Adrenal gland (tissue), 9 donors: ENCODE measurements at regions not wholly inside any gene's neighbourhood (a gene's known extent, or its start where the extent isn't known, plus 50 kb on each side); places are given as distances from the start of the nearest gene placed in this dataset.

Source experiments
- DNase-seq, 7 donors: peaks; one replicate each; pipeline ENCODE4 v3.0.0-alpha.2; 2019 to 2020
- H3K27ac ChIP-seq, 5 donors: fragments of 200-600 bp; sonication (generic) in 4 of 5; 1 replicate in 3 of 5; 2 replicates in 2 of 5; pipeline versions ENCODE4 v1.5.1 to v1.8.0; 2016 to 2020; ENCODE audit warnings: mild to moderate bottlenecking in 1 of 5
- H3K27me3 ChIP-seq: fragments of 200-600 bp; 2 replicates; pipeline ENCODE4 v1.8.0; 2021
- H3K36me3 ChIP-seq, 2 donors: fragments of 200-600 bp; replicated peaks in 1 of 2; 1 replicate in 1 of 2; 2 replicates in 1 of 2; pipeline versions ENCODE4 v1.5.1 to v1.8.0; 2018 to 2022
- H3K4me1 ChIP-seq, 2 donors: fragments of 200-600 bp; replicated peaks in 1 of 2; 1 replicate in 1 of 2; 2 replicates in 1 of 2; pipeline versions ENCODE4 v1.5.1 to v1.8.0; 2018 to 2021
- H3K4me3 ChIP-seq, 4 donors: fragments of 200-600 bp; sonication (generic) in 3 of 4; one replicate each; pipeline ENCODE4 v1.5.1; 2016 to 2018
- H3K9me3 ChIP-seq, 3 donors: fragments of 200-600 bp; sonication (generic) in 1 of 3; replicated peaks in 1 of 3; 1 replicate in 2 of 3; 2 replicates in 1 of 3; pipeline versions ENCODE4 v1.5.1 to v1.8.0; 2016 to 2021
- POLR2A ChIP-seq, 2 donors: fragments of 450-650 bp; IDR thresholded peaks; one replicate each; pipeline ENCODE4 v1.6.1; 2017; ENCODE audit warnings: antibody characterized with exemption in 2 of 2, mild to moderate bottlenecking in 2 of 2, moderate library complexity in 1 of 2
- WGBS, 4 donors: extraction: QIAGEN DNeasy Blood & Tissue Kit in 2 of 4; methylation state at CpG; one replicate each; pipeline versions ENCODE4 v1.1.5 to v1.1.7; 2013 to 2017; 5-methylcytosine and 5-hydroxymethylcytosine counted together
- intact Hi-C, 2 donors: fragments of 100-400 bp; cut with DNase I; formaldehyde crosslinking; loops; one replicate each; pipeline versions ENCODE4 v1.14.1 to v1.15.0; 2022 to 2023
- TF ChIP-seq, protein P1 (sequence below), 6 experiments: fragments of 450-650 bp in 4 of 6; fragments of 200-600 bp in 2 of 6; sonication (generic) in 1 of 6; IDR thresholded peaks; 1 replicate in 5 of 6; 2 replicates in 1 of 6; pipeline versions ENCODE4 v1.5.1 to v1.8.0; 2016 to 2021; ENCODE audit warnings: antibody characterized with exemption in 6 of 6, mild to moderate bottlenecking in 2 of 6, moderate library complexity in 1 of 6
- donor health status: healthy with polysubstance abuse.
- donor health status: Bipolar disorder and iron deficiency.
- donor health status: DM: yes; HTN: yes; CAD: no.
- donor health status: DM: no; HTN: no; CAD: no.
- donor health status: DM: no; HTN: no; CAD: no.

DNA sequence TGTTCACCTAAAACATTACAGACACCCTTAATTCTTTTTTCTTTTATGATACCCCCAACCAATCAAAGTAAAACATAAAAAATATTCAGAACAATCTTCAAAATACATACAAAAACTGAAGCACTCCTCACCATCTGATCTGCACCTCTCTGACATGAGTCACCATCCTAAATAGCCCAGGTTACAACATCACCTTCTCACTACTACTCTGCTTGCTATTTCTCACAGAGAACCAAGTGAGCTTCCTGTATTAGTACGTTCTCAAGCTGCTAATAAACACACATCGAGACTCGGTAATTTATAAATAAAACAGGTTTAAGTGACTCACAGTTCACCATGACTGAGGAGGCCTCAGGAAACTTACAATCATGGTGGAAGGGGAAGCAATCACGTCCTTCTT lies 183.5 kb downstream of the CBLN2 start:
- Histone ChIP-seq H3K36me3 (no peaks in the 10 kb centered on the region), H3K4me1 (no peaks in the 10 kb centered on the region), H3K9me3 (no peaks in the 10 kb centered on the region), H3K4me3 (no peak overlapping the region), H3K27ac (no peak overlapping the region), H3K27me3 (no peaks in the 10 kb centered on the region)
- WGBS, 4 donors = 59 to 67% (median 63%) methylated on average over 4 of the region's 4 CpGs
- DNase-seq = no peak
- TF ChIP-seq, protein P1, sequence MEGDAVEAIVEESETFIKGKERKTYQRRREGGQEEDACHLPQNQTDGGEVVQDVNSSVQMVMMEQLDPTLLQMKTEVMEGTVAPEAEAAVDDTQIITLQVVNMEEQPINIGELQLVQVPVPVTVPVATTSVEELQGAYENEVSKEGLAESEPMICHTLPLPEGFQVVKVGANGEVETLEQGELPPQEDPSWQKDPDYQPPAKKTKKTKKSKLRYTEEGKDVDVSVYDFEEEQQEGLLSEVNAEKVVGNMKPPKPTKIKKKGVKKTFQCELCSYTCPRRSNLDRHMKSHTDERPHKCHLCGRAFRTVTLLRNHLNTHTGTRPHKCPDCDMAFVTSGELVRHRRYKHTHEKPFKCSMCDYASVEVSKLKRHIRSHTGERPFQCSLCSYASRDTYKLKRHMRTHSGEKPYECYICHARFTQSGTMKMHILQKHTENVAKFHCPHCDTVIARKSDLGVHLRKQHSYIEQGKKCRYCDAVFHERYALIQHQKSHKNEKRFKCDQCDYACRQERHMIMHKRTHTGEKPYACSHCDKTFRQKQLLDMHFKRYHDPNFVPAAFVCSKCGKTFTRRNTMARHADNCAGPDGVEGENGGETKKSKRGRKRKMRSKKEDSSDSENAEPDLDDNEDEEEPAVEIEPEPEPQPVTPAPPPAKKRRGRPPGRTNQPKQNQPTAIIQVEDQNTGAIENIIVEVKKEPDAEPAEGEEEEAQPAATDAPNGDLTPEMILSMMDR (IDR thresholded peaks at IDR 0.05) = no peak
- TF ChIP-seq POLR2A (IDR thresholded peaks at IDR 0.05) = no peak
- intact Hi-C loops = no loop called here

DNA sequence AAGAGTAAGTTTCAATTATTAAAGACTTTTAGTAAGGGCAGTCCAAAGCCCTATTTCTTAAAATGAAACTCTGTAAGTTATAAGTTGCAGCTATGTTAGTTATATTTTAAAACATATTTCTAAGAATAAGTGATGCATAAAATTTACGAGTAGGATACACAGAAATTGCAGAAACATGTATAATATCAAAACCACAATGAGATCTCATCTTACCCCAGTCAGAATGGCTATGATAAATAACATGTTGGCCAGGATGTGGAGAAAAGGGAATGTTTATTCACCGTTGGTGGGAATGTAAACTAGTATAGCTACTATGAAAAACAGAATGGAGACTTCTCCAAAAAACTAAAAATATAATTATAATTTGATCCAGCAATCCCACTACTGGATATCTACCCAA lies 201.2 kb downstream of the CBLN2 start:
- Histone ChIP-seq H3K36me3 (no peaks in the 10 kb centered on the region), H3K27me3 (no peaks in the 10 kb centered on the region), H3K4me3 (no peak overlapping the region), H3K4me1 (no peaks in the 10 kb centered on the region), H3K9me3 (no peaks in the 10 kb centered on the region), H3K27ac (no peak overlapping the region)
- DNase-seq = no peak
- intact Hi-C loops = no loop called here
- no peak for TF ChIP-seq POLR2A (IDR thresholded peaks at IDR 0.05)
- TF ChIP-seq, protein P1 (IDR thresholded peaks at IDR 0.05) = no peak
- WGBS, 4 donors = 46 to 70% (median 58%) methylated on average over 2 of the region's 2 CpGs

DNA sequence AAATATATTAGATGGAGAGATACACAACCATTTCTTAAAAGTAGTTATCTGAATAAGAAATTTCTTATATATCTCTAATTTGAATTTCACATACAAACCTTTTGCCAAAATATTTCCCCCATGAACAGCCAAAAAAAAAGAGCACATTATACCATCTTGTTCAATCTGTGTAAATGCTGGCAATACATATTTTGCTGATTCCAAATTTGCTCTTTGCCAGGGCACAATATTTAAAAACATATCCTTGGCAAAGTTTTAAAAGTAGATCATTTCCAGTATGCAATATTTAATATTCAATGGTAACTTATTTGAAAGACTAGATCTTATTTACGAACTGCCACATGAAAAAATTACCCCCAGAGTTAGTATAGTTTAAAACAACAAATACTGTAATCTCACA lies 204.2 kb downstream of the CBLN2 start:
- 60 to 81% (median 68%) methylated on average over 1 of the region's 1 CpG for WGBS, 4 donors
- Histone ChIP-seq H3K4me3 (no peak overlapping the region), H3K9me3 (no peaks in the 10 kb centered on the region), H3K27ac (no peak overlapping the region), H3K4me1 (no peaks in the 10 kb centered on the region), H3K27me3 (no peaks in the 10 kb centered on the region), H3K36me3 (no peaks in the 10 kb centered on the region)
- DNase-seq = no peak
- TF ChIP-seq, protein P1 (IDR thresholded peaks at IDR 0.05) = no peak
- TF ChIP-seq POLR2A (IDR thresholded peaks at IDR 0.05) = no peak
- intact Hi-C loops = no loop called here

DNA sequence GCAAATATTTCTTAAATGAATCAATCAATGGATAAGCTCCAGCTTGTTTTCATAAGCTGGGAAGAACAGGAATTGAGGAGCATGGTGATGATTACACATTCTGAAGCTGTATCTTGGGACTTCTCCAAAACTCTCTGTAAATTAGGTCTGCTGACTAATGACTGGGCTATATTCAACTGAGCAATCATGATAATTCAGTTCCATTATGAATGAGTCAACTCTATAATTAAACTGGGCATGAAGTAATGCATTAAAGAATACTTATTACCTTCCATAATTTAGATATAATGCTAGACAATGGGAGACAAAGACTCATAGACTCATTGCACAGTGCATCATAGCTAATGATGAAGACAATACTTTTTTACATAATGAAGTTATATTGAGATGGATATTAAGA lies 207.4 kb downstream of the CBLN2 start:
- Histone ChIP-seq H3K9me3 (no peaks in the 10 kb centered on the region), H3K27ac (no peak overlapping the region), H3K4me1 (no peaks in the 10 kb centered on the region), H3K4me3 (no peak overlapping the region), H3K27me3 (no peaks in the 10 kb centered on the region), H3K36me3 (no peaks in the 10 kb centered on the region)
- no peak for TF ChIP-seq POLR2A (IDR thresholded peaks at IDR 0.05)
- TF ChIP-seq, protein P1 (IDR thresholded peaks at IDR 0.05) = no peak
- no peak for DNase-seq
- intact Hi-C loops = no loop called here
